Ureter (tissue), 1 donor: ENCODE measurements at regions not wholly inside any gene's neighbourhood (a gene's known extent, or its start where the extent isn't known, plus 50 kb on each side); places are given as distances from the start of the nearest gene placed in this dataset.

Source experiments
- DNase-seq: peaks from one replicate; pipeline ENCODE4 v3.0.0-alpha.2; 2020; ENCODE audit warnings: low spot score
- donor health status: DM: yes; HTN: yes; CAD: no.

DNA sequence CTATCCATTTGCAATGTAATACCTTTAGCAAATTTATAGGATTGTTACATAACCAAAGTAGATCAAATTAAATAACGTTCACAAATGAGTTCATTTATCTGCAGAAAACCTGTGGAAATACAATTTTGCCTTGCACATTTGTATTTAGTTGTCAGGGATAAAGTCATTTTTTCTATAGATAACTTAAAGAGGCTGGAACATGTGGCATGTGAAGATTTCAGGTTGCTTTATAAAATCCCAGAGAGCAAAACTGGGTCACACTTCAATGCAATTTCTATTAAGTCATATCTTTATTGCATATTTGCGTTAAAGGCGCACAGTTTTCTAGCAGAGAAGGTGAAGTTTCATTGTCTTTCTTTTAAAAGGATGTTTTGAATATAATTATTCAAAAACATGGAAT is 342.4 kb downstream of the USP25 start:
- DNase-seq = no peak

DNA sequence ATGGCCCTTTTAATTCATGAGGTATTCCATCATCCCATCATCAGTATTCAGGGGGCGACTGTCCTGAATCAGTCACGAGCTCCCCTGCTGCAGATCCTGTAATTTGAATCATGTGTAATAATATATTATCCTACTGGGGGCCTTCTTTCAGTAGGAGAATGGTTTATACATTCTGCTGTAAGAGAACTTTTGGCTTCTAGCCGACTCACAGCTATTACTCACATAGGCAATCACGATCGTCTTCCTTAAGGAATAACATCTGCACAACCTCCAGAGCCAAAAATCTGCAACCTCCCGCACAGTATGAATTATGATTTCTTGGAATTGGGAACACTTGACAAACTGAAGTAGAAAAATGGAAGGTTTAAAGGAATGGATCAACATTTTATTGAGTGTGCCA is 343.0 kb downstream of the USP25 start:
- DNase-seq = no peak

DNA sequence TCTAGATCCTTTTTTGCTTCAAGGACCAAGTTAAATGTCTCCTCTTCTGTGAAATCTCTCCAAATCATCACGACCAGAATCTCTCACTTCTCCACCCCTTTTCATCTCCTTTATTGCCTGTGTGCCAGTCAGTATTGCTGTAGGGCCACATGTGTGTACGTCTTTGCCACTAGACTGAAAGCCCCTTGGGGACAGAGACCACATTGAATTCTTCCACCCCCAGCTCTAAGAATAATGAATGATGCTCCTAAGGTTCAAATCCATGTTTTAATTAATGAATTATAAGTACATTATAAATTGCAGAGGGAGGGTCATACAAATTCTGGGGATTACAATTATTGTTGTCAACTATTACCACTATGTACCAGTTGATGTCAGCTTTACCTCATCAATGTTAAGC is 343.8 kb downstream of the USP25 start:
- no peak for DNase-seq

DNA sequence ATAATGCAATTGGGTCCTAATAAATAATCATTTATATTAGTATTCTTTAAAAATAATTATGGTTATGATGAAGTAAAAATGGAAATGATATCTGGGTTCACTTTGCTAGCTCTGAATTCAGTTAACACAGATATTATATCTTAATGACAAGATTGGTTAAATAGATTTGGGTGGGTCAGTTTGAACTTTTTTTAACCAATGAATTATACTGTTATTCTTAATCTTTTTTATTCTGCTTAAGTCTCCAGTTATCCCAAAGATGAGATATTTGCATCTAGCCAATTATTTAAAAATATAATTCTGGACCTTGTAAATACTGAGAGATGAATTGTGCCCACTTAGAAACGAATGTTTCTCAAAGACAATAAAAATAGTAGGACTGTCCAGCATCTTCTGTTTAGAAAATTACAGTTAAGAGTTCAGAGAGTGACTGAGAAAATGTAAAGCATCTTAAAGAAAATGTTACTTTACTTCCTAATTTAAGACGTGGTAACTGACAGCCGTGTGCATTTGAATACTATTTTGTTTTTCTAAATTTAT is 345.2 kb downstream of the USP25 start:
- no peak for DNase-seq

DNA sequence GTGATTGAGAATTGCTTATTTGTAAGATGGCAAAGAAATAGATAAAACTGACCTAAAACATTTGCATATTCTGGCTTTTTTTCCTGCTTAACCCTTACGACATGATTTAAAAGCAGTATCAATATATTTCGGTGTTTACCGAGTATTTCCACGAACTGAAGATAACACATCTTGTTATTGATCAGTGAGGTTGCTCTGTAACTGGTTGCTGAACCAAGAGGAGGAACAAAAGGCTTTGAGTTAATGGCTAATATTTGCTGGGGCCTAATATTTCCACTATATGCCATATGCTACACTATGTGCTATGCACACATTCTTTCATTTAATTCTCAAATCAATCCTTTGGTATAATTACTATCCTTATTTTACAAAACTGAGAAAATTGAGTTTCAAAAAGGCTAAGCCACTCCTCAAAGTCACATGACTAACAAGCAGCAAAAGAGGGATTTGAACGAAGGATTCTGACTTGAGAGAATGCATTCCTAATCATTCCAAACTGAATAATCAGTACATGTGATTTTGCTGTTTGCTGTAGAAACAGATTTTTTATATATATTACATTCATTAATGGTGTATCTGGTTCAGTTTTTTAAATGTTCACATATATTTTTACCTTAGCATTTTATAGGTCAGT is 346.0 kb downstream of the USP25 start:
- DNase-seq = no peak

DNA sequence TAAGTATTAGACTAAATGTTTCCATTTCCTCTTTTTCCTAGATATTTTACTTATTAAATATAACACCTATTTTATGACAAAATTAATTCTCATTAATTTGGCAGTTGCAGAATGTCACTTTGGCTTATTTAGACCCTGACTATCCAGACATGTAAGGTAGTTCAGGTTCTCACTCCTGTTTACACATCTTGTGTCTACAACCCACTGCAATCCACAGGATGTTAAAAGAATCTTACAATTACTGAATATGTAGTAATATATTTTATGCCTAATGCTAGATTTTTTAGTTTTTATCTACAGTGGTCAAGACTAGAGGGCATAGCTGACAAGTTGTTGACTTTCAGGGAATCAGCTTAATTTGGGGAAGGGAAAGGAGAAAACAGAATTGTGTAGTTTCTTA is 346.7 kb downstream of the USP25 start:
- DNase-seq = no peak

DNA sequence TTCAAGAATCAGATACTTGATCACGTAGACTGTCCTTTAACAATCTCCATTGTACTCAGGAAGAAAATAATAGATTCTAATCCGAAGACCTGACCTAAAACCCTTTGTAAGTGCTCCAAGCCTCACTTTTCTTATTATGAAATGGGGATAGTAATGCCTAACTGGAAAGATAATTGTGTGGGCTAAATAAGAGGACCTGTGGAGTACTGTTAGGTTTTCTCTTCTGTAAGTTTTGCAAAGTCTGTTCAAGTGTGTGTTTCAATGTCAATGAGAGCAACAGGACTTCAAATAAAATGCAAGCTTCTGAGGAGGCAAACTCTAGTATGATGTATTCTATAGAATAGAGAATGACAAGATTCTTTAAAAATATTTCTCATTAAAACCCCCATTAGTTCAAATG is 348.6 kb downstream of the USP25 start:
- no peak for DNase-seq

DNA sequence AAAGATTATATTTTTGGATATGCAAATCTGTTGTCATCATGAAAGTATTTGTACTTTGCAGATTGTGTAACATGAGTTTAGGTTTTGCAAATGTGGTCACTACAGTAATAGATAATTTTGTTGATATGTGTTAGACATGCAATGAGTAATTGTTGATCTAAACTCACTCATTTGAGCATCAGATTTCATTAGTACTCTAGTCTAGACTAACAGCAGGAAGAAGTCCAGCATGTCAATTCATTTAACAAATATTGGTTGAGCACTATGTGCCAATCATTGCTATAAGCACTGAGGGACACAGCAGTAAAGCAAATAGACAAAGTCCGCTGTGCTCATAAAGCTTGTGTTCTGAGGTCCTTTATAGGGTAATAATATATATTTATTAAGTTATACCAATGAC is 350.0 kb downstream of the USP25 start:
- DNase-seq = no peak

DNA sequence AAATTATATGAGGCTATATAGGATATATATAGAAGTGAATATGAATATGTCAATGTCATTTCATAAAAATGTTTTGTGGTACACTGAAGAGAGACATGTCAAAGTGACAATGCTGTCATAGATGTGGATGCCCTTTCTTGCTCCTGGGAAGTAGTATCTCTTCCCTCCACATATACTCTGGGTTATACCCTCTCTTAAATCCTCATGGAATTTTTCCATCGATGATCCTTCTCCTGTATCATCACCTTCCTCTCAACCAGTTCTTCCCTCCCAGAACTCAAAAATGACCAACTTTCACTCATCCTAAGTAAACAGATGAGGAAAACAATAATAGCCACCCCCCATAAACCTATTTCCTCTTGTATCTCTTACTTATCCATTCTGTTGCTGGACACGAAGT is 351.5 kb downstream of the USP25 start:
- no peak for DNase-seq

DNA sequence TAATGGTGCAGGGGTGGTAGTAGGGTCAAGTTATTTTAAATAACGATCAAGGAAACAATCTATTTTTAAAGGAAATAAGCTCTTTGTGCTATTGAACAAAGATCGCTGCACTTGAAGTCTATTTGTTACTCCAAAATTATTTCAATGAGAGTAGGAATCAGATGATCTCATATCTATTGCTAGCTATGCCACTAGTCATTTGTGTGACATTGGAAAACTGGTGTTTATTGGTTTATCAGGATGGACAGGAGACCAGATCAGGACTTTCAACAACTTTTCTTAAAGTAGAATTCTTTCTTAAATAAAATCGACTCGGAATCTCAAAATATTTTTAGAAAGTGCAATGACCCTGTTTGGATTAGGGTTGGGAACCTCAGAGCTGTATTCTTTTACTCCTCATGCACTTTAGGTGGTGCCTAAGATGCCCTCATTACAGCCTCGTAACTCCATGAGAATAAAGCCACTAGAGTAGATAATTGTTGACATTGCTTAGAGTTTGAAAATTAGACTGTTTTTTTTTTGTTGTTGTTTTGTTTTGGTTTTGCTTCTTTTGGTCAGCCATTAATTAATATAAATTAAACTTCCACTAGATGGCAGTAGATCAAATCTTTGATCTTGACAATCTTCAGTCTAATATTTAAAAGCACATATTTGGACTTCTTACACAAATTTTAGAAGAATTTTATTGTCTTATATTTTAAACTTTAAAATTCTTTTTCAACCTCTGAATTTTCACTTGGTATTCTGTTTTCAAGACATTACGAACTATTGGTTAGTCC is 352.4 kb downstream of the USP25 start:
- no peak for DNase-seq

DNA sequence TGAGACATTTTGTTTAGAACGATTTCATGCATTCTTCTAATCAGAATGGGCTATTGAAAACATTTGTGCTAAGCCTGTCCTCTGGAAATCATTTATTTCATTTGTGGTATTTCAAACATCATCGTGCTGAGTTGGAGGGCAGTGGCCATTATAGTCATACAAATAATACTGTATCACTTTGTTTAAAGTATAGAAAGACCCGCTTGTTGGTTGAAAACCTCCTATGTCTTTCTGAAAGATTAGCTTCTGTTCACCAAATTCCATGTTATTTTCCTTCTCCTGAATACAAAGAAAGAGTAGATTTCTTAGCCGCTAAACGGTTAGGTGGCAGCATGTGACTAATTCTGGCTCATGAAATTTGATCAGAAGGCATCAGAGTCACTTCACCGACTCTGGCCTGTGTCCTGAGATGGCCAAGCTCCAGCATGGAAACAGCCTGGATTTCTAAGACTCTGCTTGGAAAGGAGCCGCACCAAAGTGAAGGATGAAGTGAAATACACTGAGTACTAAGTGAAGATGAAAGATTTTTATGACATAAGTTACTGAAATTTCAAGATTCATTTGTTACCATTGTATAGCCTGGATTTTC is 355.1 kb downstream of the USP25 start:
- peak; percentile 57 for DNase-seq

DNA sequence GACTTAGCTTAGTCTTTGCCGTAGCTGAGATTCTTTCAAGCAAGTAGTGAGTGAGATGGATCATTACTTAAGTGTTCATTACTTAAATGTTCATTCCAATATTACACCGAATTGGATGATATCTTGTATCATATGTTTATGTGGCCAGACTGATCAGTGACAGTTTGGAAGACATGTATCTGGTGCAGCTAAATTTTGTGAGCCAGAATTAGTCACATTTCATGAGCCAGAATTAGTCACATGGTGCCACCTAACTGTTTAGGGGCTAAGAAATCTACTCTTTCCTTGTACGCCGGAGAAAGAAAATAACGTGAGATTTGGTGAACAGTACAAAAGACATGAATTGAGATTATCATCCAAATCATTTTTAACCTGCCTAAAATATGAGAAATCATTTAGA is 355.6 kb downstream of the USP25 start:
- no peak for DNase-seq

DNA sequence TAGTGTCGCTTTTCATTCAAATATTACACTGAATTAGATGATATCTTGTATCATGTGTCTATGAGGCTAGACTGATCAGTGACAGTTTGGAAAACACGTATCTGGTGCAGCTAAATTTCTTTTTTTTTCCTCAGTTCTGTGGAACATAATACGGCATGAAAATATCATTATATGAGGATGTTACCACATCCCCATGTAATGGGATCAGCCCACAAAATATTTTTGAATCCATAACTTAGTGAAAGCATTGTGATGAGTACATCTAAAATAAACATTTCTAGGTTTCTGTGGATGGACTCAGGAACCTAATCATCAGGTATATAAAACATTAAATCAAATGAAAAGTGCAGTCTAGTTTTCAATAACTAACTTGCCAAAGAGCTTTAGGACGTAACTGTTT is 356.3 kb downstream of the USP25 start:
- DNase-seq = no peak

DNA sequence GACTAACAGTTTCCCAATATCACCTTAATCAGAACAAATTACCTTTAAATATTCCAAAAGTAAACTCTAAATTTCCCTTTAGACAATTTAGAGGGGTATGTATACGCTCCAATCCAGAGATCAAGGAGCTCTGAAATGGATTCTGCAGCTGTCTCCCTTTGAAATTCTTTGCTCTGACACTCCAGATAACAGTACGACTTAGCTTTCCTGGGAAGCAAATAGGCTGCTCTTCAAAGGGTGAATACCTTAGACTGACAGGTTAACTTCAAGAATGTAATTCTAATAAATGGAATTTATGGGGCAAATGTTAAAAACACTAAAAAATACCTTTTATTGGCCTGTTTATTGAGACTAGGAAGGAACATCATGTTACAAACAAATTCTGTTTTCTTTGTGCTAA is 357.2 kb downstream of the USP25 start:
- DNase-seq = no peak

DNA sequence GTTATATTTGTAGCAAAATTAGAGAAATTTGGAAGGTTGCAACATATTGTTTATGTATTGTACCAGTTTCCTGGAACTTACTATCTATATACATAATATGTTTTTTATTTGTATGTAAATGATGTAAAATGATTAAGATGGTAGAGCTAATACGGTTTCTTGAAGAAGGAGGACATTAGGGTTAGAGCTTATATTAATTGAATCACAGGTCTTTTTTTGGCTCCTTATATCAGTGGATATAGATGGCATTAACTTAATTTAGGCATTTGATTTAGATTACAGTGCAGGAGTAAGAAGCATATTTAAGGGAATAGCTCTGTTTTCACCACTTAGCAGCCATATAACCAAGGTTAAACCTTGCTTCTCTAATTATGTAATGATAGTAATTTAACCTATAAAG is 357.7 kb downstream of the USP25 start:
- DNase-seq = no peak

DNA sequence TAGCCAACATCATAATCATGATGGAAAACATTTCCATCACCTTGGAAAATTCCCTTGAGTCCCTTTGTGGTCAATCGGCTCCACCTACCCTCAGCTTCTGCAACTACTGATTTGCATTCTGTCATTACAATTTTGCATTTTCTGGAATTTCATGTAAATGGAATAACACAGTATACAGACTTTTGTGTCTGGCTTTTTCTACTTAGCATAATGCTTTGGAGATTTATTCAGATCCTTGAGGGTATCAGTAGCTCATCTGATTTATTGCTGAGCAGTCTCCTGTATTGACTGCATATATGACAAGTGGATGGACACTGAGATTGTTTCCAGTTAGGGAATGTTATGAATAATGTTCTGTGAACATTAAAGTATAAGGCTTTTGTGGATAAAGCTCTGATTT is 358.3 kb downstream of the USP25 start:
- no peak for DNase-seq

DNA sequence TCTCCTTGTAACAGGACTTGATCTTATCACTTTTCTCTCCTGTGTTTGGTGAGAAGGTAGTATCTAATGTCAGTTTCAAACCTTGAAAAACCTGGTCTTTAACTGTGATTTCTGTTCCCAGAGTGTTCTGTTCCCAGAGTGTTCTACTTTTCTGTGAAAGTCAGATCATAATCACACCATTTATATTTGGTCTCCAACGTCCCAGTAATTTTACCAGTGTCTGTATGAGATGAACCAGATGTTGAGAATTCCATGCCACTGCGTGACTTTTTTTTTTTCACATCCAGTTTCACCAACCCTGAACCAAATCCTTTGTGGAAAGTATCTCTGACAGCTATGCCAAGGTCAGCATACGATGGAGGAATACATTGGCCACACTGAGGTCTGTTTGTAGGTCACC is 365.2 kb downstream of the USP25 start:
- no peak for DNase-seq

DNA sequence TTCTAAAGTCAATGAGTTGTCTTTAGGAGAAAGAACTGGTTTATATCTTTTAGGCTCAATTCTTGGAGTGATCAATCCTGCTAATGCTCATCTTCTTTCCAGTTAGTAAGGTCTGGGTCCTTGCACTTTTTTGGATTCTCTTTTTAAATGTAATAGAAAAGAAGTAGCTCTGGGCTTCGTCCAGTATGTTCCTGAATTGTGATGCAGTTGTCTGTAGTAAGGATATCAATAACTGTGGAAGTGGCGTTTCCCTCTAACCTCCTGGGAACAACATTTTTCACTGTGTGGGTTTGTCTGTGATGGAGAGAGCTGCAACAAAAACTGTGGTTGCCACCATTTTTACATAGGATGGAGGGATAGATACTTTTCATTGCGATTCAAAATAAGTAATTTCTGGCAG is 367.2 kb downstream of the USP25 start:
- DNase-seq = no peak

DNA sequence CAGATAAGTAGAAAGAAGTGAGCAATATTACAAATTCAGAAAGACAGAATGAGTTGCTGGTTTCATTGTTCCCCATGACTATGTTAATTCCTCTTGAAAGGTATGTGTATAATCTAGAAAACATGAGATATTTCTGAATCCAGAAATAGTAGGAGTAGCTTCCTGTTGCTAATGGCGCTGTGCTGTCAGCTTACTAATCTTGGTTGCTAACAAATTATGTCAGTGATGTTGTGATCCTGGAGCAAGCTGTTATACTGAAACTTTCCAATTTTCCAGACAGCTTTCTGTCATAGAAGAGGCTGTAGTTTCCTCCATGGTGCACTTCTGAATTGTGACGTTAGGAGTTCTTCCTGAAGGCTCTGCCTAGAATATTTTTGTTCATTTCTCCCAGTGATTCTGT is 372.3 kb downstream of the USP25 start:
- DNase-seq = no peak

DNA sequence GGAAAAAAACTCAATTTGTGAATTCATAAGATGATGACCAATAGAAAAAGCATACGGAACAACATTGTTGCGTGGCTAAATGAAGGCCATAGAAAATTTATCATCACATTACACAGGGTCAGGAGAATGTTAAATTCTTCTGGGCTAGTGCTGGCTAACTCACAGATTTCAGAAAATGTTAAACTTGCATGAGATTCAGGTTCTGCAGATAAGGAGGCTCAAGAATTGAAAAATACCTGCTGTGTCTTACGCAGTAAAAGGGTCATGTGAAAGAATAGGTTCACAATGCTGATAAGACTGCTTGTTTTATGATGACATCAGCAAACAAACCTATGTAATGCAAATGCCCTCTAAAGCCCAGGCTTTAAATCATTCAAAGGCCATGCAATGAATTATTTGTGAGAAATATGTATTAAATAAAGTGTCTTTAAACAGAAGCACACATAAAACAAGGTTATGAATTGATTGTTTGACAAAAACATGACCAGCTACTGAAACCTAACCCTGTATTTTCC is 378.8 kb downstream of the USP25 start:
- DNase-seq = no peak

DNA sequence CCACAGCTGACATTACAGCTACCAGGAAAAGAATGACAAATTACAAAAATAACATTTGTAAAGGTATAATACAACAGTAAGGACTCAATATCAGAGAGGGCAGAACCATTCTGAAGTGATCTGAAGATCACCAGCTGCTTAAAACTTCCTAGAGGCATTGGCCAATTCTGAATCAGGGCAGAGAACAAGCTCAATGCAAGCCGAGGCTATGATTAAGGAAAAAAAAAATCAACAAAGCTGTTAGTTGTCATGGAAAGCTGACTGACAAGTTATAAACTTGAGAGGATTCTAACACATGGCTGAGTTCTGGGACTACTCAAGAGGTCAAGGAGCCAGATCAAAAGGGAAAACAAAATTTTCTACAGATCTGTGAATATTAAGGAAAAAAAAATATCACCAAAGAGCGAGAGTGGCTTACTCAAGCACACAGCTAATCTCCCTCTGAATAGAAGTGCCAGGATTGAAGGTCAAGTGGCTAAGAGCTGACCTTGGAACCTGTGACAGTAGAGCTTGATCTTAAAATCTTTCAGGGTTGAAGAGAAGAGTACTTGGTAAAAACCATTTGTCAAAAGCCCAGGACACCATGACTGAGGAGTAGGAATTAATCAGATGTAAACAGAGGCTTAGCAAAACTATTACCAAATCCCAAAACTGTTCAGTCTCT is 383.4 kb downstream of the USP25 start:
- no peak for DNase-seq

DNA sequence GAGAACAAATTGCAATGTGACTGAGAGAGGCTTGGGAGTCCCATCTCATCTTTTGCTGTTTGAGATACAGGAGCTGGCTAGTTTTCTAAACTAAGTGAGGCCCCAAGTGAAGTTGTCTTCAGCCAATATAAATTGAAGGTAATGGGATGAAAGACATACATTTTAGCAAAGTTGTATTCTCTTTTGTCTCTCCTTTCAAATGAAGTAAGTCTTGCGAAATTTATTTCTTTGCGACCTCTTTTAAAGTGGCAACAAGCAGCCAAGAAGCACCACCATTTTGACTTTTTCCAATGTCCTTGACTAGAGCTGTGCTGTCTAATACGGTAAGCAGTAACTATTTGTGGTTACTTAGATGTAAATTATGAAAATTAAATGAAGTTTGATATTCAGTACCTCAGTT is 385.7 kb downstream of the USP25 start:
- DNase-seq = no peak
